NCI-H69 (cell line): ENCODE measurements at regions not wholly inside any gene's neighbourhood (a gene's known extent, or its start where the extent isn't known, plus 50 kb on each side); places are given as distances from the start of the nearest gene placed in this dataset.

Experiments used
- DNase-seq: peaks from one replicate; lab custom pipeline; 2025; lab: John Stamatoyannopoulos, UW

GRCh38 chr5:98698359-98698758 lies 75.1 kb upstream of the RGMB start:
- DNase-seq = no peak

DNA sequence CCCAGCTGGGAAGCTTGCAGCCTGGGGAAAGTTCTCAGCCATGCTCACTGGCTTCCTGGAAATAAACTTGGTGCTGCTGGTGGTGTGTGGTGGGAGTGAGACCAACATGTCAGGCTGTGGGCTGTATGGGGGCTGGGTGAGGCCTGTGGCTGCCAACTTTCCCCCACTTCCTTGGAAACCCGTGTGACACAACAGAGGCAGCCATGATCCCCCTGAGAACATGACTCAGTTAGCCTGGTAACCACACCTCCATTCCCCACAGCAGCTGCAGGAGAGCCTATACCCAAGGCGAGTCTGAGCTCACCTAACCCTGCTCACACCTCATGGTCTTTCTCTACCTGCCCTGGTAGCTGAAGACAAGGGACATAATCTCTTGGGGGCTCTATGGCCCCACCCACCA lies 72.7 kb upstream of the RGMB start:
- no peak for DNase-seq

DNA sequence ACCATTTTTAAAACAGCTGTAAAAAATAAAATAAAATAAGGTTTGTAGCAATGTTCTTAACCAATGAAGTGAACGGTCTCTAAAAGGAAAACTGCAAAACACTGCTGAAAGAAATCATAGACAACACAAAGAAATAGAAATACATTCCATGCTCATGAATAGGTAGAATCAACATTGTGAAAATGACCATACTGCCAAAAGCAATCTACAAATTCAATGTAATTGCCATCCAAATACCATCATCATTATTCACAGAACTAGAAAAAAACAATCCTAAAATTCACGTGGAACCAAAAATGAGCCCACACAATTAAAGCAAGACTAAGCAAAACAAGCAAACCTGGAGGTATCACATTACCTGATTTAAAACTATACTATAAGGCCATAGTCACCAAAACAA lies 67.6 kb upstream of the RGMB start:
- no peak for DNase-seq

GRCh38 chr5:98709681-98710080 lies 63.8 kb upstream of the RGMB start:
- no peak for DNase-seq

- no peak for DNase-seq
Measured at GRCh38 chr5:98713027-98713426, 60.4 kb upstream of the RGMB start.

DNA sequence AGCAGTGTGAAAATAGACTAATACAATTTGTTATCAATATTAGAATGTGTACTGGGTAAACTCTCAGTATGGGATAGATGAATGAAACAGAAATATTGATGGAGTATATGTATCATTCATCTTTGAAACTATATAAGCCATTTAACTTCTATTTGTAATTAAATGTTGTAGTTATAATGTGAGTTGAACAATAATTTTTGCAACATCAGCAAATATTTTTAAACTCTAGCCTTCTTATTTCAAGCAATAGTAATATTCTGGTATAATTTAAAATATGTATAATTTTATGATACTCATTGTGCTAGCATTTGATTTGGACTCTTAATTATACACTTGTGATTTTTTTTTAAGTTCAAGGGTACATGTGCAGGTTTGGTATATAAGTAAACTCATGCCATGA lies 59.6 kb upstream of the RGMB start:
- DNase-seq = no peak

GRCh38 chr5:98714710-98715288 lies 58.7 kb upstream of the RGMB start:
- DNase-seq = no peak

GRCh38 chr5:98721231-98721928 lies 52.1 kb upstream of the RGMB start:
- DNase-seq = no peak

DNA sequence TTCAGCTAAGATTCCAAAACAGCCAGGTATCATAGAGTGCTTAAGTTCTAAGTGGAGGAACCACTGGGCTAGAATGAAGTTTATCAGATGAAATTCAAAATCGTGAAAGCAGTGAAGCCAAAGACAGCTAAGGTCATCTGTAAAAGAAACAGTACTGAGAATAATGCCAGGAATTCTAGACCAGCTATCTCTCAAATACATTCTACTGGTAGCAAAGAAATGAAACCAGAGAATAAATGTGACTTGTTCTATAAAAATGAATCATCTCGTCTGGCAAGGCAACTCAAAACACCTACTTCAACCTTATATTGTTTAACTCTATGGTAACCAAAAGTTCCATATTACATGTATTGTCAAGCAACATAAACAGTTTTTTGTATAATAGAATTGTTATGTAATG lies 51.3 kb upstream of the RGMB start:
- no peak for DNase-seq

- DNase-seq = no peak
Measured at GRCh38 chr5:98723061-98723460, 50.4 kb upstream of the RGMB start.
